ENCODE measurements at regions not wholly inside any gene's neighbourhood (a gene's known extent, or its start where the extent isn't known, plus 50 kb on each side); places are given as distances from the start of the nearest gene placed in this dataset.
"Not testable (repeated sequence)": the region's sequence is repeated elsewhere in the genome, so short reads cannot be mapped to it uniquely, and the experiment has no call there.

DNA sequence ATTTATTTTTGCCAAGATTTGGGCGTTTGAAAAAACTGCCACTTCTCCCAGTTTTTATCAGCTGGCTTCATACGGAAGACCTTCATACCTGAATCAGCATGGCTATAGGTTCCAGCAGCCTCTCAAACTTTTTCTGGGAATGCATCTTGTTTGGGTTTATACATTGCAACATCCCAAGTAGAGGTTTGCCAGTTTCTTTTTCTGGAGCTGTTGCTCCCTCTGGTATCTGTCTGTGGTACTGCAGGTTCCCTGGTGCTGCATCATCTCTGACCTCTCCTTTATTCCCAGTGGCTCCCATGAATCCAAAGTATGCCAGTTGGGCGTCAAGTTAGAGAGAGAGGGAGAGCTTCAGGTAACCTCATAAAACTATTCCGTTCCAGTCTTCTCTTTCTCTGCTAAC lies 368.6 kb downstream of the ZNF33B start:
- H3K27ac Mint-ChIP-seq; DNase-seq; H3K9me3 Mint-ChIP-seq; H3K36me3 Mint-ChIP-seq (ENCODE audit: low read depth); H3K27me3 Mint-ChIP-seq; H3K4me3 Mint-ChIP-seq; H3K4me1 Mint-ChIP-seq (ENCODE audit: low read depth): not testable (repeated sequence)

- H3K4me3 Mint-ChIP-seq; H3K4me1 Mint-ChIP-seq (ENCODE audit: low read depth); H3K27me3 Mint-ChIP-seq; H3K27ac Mint-ChIP-seq; DNase-seq; H3K36me3 Mint-ChIP-seq (ENCODE audit: low read depth): not testable (repeated sequence)
- peaks cover 21% of the 10 kb centered on the region for H3K9me3 Mint-ChIP-seq
These were observed 375.1 kb downstream of the ZNF33B start for GRCh38 chr10:42263259-42263658.

GRCh38 chr10:42243002-42243401 lies 395.4 kb downstream of the ZNF33B start:
- DNase-seq; H3K4me1 Mint-ChIP-seq (ENCODE audit: low read depth); H3K9me3 Mint-ChIP-seq; H3K36me3 Mint-ChIP-seq (ENCODE audit: low read depth); H3K4me3 Mint-ChIP-seq; H3K27ac Mint-ChIP-seq: not testable (repeated sequence)
- H3K27me3 Mint-ChIP-seq = peaks cover 42% of the 10 kb centered on the region

- H3K27me3 Mint-ChIP-seq = peaks cover 40% of the 10 kb centered on the region
- no peak overlapping the region for H3K4me3 Mint-ChIP-seq
- no peak for DNase-seq
- H3K4me1 Mint-ChIP-seq (ENCODE audit: low read depth) = peaks cover 5% of the 10 kb centered on the region
- no peak overlapping the region for H3K27ac Mint-ChIP-seq
- no peaks in the 10 kb centered on the region for H3K36me3 Mint-ChIP-seq (ENCODE audit: low read depth)
- H3K9me3 Mint-ChIP-seq = peaks cover 6% of the 10 kb centered on the region
These were observed 396.1 kb downstream of the ZNF33B start for GRCh38 chr10:42242135-42242805.

DNA sequence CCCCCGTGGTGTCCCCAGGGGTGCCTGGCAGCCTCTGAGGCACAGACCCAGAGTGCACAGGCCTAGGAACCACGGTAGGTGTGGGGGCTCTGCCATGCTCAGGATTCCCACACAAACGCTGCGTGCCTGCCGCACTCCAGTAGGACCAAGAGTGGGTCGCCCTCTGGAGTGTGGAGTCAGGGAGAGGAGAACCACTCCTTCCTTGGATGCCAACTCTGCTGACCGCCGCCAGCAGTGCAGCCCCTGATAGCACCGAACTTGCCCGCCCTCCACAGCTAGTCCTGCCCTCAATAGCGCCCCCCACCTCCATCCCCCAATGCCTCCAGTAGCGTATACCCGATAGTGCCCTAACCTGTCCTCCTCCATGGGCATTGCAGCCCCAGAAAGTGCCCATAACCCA lies 402.0 kb downstream of the ZNF33B start:
- not testable (repeated sequence) for H3K4me1 Mint-ChIP-seq (ENCODE audit: low read depth); H3K36me3 Mint-ChIP-seq (ENCODE audit: low read depth); H3K9me3 Mint-ChIP-seq; H3K4me3 Mint-ChIP-seq; DNase-seq; H3K27me3 Mint-ChIP-seq; H3K27ac Mint-ChIP-seq

- not testable (repeated sequence) for H3K4me1 Mint-ChIP-seq (ENCODE audit: low read depth); H3K27me3 Mint-ChIP-seq
These were observed 402.6 kb downstream of the ZNF33B start for GRCh38 chr10:42235736-42236135.

GRCh38 chr10:42235241-42235640 lies 403.1 kb downstream of the ZNF33B start:
- not testable (repeated sequence) for H3K27me3 Mint-ChIP-seq

More at GRCh38 chr10:42235736-42236135, 402.6 kb downstream of the ZNF33B start:
- H3K27ac Mint-ChIP-seq; H3K36me3 Mint-ChIP-seq (ENCODE audit: low read depth); H3K9me3 Mint-ChIP-seq; H3K4me3 Mint-ChIP-seq; DNase-seq: not testable (repeated sequence)

DNA sequence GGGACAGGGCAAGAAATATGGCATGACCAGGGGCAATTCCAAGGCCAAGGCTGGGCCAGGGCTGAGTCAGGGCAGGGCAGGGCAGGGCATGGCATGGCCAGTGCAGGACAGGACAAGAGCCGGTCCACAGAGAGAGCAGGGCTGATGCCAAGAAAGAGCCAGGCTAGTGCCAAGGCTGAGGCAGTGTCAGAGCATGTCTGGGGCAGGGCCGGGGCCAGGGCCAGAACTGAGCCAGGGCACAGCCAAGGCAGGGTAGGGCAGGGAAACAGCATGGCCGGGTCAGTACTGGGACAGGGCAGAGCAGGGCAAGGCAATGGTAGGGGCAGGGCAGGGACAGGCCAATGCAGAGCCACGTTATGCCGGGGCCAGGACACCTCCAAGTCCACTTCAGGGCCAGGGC lies 403.9 kb downstream of the ZNF33B start:
- not testable (repeated sequence) for DNase-seq; H3K4me1 Mint-ChIP-seq (ENCODE audit: low read depth); H3K36me3 Mint-ChIP-seq (ENCODE audit: low read depth); H3K4me3 Mint-ChIP-seq; H3K27me3 Mint-ChIP-seq; H3K27ac Mint-ChIP-seq; H3K9me3 Mint-ChIP-seq

More at GRCh38 chr10:42235241-42235640, 403.1 kb downstream of the ZNF33B start:
- H3K4me1 Mint-ChIP-seq (ENCODE audit: low read depth); DNase-seq; H3K9me3 Mint-ChIP-seq; H3K4me3 Mint-ChIP-seq; H3K27ac Mint-ChIP-seq; H3K36me3 Mint-ChIP-seq (ENCODE audit: low read depth): not testable (repeated sequence)

GRCh38 chr10:42233461-42234206 lies 404.7 kb downstream of the ZNF33B start:
- H3K4me1 Mint-ChIP-seq (ENCODE audit: low read depth); DNase-seq; H3K36me3 Mint-ChIP-seq (ENCODE audit: low read depth); H3K4me3 Mint-ChIP-seq; H3K27me3 Mint-ChIP-seq; H3K27ac Mint-ChIP-seq; H3K9me3 Mint-ChIP-seq: not testable (repeated sequence)

DNA sequence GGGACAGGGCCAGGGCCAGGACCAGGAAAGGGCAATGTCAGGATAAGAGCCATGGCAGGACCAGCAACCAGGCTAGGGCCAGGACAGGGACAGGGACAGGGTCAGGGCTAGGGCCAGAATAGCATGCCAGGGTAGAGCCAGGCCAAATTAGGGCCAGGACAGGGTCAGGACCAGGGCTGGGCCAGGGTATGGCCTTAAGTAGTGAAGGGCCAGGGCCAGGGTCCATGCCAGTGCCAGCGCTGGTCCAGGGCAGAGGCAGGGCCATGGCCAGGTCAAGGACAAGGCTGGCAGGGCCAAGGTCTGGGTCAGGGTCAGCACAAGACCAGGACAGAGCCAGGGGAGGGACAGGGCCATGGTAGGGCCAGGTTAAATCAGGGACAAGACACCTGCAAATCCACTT lies 405.4 kb downstream of the ZNF33B start:
- not testable (repeated sequence) for H3K36me3 Mint-ChIP-seq (ENCODE audit: low read depth); H3K4me3 Mint-ChIP-seq; H3K9me3 Mint-ChIP-seq; DNase-seq; H3K27me3 Mint-ChIP-seq; H3K4me1 Mint-ChIP-seq (ENCODE audit: low read depth); H3K27ac Mint-ChIP-seq

DNA sequence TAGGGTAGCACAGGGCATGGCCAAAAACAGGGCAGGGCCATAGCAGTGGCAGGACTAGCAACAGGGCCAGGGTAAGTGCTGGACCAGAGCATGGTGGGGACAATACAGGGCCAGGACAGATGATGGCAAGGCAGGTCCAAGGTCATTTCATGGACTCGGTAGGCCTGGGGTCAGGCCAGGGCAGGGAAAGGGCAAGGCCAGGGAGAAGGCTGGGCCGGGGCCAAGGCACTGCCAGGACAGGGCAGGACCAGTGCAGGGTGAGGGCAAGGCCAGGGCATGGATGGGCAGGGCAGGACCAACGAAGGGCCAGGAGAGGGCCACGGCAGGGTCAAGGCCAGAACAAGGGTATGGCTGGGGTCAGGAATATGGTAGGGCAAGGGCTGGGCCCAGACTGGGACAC lies 407.6 kb downstream of the ZNF33B start:
- H3K4me1 Mint-ChIP-seq (ENCODE audit: low read depth); H3K27me3 Mint-ChIP-seq; DNase-seq; H3K36me3 Mint-ChIP-seq (ENCODE audit: low read depth); H3K27ac Mint-ChIP-seq; H3K4me3 Mint-ChIP-seq: not testable (repeated sequence)
- H3K9me3 Mint-ChIP-seq = peaks cover 26% of the 10 kb centered on the region

DNA sequence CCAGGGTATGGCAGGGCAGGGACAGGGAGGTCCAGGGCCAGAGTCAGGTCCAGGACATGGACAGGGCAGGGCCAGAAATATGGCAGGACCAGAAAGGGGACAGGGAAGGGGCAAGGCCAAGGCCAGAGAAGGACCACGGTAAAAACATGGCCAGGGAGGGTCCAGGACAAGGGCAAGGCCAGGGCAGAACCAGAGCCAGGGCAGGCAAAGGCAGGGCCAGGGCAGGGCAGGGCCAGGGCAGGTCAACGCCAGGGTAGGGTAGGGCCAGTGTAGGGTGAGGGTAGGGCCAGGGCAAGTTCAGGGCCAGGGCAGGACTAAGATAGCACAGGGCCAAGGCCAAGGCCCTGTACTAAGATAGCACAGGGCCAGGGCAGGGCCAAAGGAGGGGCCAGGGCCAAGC lies 408.3 kb downstream of the ZNF33B start:
- H3K27me3 Mint-ChIP-seq; H3K36me3 Mint-ChIP-seq (ENCODE audit: low read depth); DNase-seq; H3K4me3 Mint-ChIP-seq; H3K4me1 Mint-ChIP-seq (ENCODE audit: low read depth); H3K27ac Mint-ChIP-seq: not testable (repeated sequence)
- peaks cover 26% of the 10 kb centered on the region for H3K9me3 Mint-ChIP-seq

DNA sequence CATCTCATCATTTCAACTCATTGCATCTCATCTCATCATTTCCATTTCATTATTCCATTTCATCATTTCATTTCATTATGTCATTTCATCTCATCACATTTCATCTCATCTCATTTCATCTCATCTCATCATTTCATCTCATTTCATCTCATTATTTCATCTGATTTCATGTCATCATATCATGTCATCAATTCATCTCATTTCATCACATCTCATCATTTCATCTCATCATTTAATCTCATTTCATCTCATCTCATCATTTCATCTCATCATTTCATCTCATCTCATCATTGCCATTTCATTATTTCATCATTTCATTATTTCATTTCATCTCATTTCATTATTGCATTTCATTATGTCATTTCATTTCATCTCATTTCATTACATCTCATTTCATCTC lies 410.5 kb downstream of the ZNF33B start:
- H3K36me3 Mint-ChIP-seq (ENCODE audit: low read depth); H3K27ac Mint-ChIP-seq; H3K4me3 Mint-ChIP-seq; DNase-seq; H3K4me1 Mint-ChIP-seq (ENCODE audit: low read depth); H3K27me3 Mint-ChIP-seq: not testable (repeated sequence)
- H3K9me3 Mint-ChIP-seq = peaks cover 26% of the 10 kb centered on the region

GRCh38 chr10:42193588-42193987 lies 444.8 kb downstream of the ZNF33B start:
- H3K4me3 Mint-ChIP-seq; DNase-seq; H3K36me3 Mint-ChIP-seq (ENCODE audit: low read depth); H3K9me3 Mint-ChIP-seq; H3K4me1 Mint-ChIP-seq (ENCODE audit: low read depth); H3K27ac Mint-ChIP-seq: not testable (repeated sequence)
- peaks cover 18% of the 10 kb centered on the region for H3K27me3 Mint-ChIP-seq

- not testable (repeated sequence) for DNase-seq; H3K27ac Mint-ChIP-seq; H3K4me3 Mint-ChIP-seq; H3K4me1 Mint-ChIP-seq (ENCODE audit: low read depth); H3K9me3 Mint-ChIP-seq; H3K36me3 Mint-ChIP-seq (ENCODE audit: low read depth)
- H3K27me3 Mint-ChIP-seq = peaks cover 25% of the 10 kb centered on the region
These were observed 445.9 kb downstream of the ZNF33B start for GRCh38 chr10:42192450-42192849.

Measured in activated T-cell treated with anti-CD3 and anti-CD28 coated beads, Interleukin-2, amount 50 U/mL, for 24 hours (primary cell).